ENCODE measurements at regions not wholly inside any gene's neighbourhood (a gene's known extent, or its start where the extent isn't known, plus 50 kb on each side); places are given as distances from the start of the nearest gene placed in this dataset.

GRCh38 chr4:64893205-64893604, 484.0 kb upstream of the TECRL start:
- TF ChIP-seq CTCF (conservative IDR thresholded peaks at IDR 0.05; ENCODE audit: low read depth, low read length) (no peak), RAD21 (IDR thresholded peaks at IDR 0.05; ENCODE audit: low read length) (no peak), USF2 (IDR thresholded peaks at IDR 0.05; ENCODE audit: low read depth, low read length) (no peak), POLR2A (IDR thresholded peaks at IDR 0.05; ENCODE audit: low read depth, low read length) (no peak), SMC3 (IDR thresholded peaks at IDR 0.05; ENCODE audit: low read depth, low read length) (no peak), CHD1 (IDR thresholded peaks at IDR 0.05; ENCODE audit: low read depth, low read length) (no peak), RFX5 (IDR thresholded peaks at IDR 0.05; ENCODE audit: low read depth, low read length) (no peak), MAZ (IDR thresholded peaks at IDR 0.05; ENCODE audit: borderline replicate concordance, low read depth, low read length) (no peak)

Measured in IMR-90 (cell line).